Astrocyte of the spinal cord (primary cell): ENCODE measurements at regions not wholly inside any gene's neighbourhood (a gene's known extent, or its start where the extent isn't known, plus 50 kb on each side); places are given as distances from the start of the nearest gene placed in this dataset.

Experiments used
- DNase-seq: peaks from one replicate; pipeline ENCODE4 v3.0.0; 2011; ENCODE audit warnings: low read depth, low spot score
- H3K4me3 ChIP-seq: 2 replicates; pipeline ENCODE4 v1.5.1; 2011; ENCODE audit warnings: low read depth, mild to moderate bottlenecking, low read length, moderate library complexity
- CTCF ChIP-seq: IDR thresholded peaks from 2 replicates; pipeline ENCODE4 v1.5.1; 2012; ENCODE audit warnings: low read depth, mild to moderate bottlenecking, low read length, inconsistent platforms
- in situ Hi-C: cut with HindIII; loops from 2 replicates; pipeline ENCODE4 v1.10.0; 2017; ENCODE audit warnings: low sequenced_read_pairs

GRCh38 chr11:70620510-70621184, 222.3 kb downstream of the CTTN start:
- in situ Hi-C loops, result no loop called here
- TF ChIP-seq CTCF, result no peak
- no peak overlapping the region for H3K4me3 ChIP-seq
- no peak for DNase-seq

- DNase-seq, result no peak
- TF ChIP-seq CTCF, result no peak
- no peak overlapping the region for H3K4me3 ChIP-seq
- in situ Hi-C loops, result no loop called here
These were observed 222.9 kb downstream of the CTTN start for GRCh38 chr11:70621241-70621640.

GRCh38 chr11:70622091-70622490, 223.8 kb downstream of the CTTN start:
- no peak for TF ChIP-seq CTCF
- DNase-seq, result no peak
- in situ Hi-C loops, result no loop called here
- H3K4me3 ChIP-seq, result no peak overlapping the region

GRCh38 chr11:70623906-70624597, 225.7 kb downstream of the CTTN start:
- no peak for DNase-seq
- in situ Hi-C loops, result no loop called here
- no peak overlapping the region for H3K4me3 ChIP-seq
- no peak for TF ChIP-seq CTCF

GRCh38 chr11:70624598-70624993, 226.3 kb downstream of the CTTN start:
- H3K4me3 ChIP-seq, result no peak overlapping the region
- DNase-seq, result no peak
- TF ChIP-seq CTCF, result no peak
- in situ Hi-C loops, result no loop called here

GRCh38 chr11:70625051-70625450, 226.7 kb downstream of the CTTN start:
- no peak for TF ChIP-seq CTCF
- no peak for DNase-seq
- H3K4me3 ChIP-seq, result no peak overlapping the region
- in situ Hi-C loops, result no loop called here
